AG10803 (cell line): ENCODE measurements at regions not wholly inside any gene's neighbourhood (a gene's known extent, or its start where the extent isn't known, plus 50 kb on each side); places are given as distances from the start of the nearest gene placed in this dataset.

Experiments
- DNase-seq: peaks from one replicate; pipeline ENCODE4 v3.0.0; 2010; ENCODE audit warnings: low read depth
- H3K4me3 ChIP-seq: 2 replicates; pipeline ENCODE4 v1.5.1; 2011; ENCODE audit warnings: mild to moderate bottlenecking, low read length, control low read depth
- TF ChIP-seq, protein P1 (sequence below): conservative IDR thresholded peaks from 2 replicates; pipeline ENCODE4 v1.5.1; 2011; ENCODE audit warnings: mild to moderate bottlenecking, low read length, control low read depth, inconsistent platforms

GRCh38 chr5:164958688-164959087, 1453.3 kb downstream of the MAT2B start:
- no peak for DNase-seq
- no peak overlapping the region for H3K4me3 ChIP-seq
- TF ChIP-seq, protein P1, sequence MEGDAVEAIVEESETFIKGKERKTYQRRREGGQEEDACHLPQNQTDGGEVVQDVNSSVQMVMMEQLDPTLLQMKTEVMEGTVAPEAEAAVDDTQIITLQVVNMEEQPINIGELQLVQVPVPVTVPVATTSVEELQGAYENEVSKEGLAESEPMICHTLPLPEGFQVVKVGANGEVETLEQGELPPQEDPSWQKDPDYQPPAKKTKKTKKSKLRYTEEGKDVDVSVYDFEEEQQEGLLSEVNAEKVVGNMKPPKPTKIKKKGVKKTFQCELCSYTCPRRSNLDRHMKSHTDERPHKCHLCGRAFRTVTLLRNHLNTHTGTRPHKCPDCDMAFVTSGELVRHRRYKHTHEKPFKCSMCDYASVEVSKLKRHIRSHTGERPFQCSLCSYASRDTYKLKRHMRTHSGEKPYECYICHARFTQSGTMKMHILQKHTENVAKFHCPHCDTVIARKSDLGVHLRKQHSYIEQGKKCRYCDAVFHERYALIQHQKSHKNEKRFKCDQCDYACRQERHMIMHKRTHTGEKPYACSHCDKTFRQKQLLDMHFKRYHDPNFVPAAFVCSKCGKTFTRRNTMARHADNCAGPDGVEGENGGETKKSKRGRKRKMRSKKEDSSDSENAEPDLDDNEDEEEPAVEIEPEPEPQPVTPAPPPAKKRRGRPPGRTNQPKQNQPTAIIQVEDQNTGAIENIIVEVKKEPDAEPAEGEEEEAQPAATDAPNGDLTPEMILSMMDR = no peak

GRCh38 chr5:164959761-164960160, 1454.3 kb downstream of the MAT2B start:
- TF ChIP-seq, protein P1 = no peak

DNA sequence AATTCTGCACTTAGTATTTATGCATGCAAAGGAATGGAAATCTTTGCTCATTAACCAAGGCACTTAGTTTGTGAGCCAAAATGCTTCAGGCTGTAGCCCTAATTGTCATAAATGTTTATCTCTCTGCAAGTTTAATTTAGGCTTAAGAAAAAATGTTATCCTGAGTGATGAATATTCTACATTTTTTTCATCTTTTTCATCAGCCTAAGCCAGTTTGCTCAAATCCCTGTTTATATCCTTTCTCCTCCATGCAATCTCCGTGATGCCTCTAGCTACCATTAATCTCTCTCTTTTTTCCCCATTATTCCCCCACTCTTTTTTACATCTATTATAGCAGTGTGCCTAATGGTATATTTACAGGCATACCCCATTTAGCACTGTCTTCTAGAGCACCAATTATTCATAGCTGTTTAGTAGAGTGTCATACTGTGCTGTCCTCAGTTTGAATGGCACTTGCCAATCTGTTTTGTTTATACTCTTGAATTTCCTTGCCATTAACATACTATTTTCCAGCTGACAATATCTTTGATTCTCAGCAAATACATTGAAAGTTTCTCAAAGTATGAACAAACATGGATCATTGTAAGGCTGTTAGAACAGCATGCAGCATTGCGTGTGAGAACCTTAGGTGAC, 1457.0 kb downstream of the MAT2B start:
- TF ChIP-seq, protein P1 = no peak
- DNase-seq = no peak
- H3K4me3 ChIP-seq = no peak overlapping the region

More at GRCh38 chr5:164959761-164960160, 1454.3 kb downstream of the MAT2B start:
- DNase-seq = no peak
- no peak overlapping the region for H3K4me3 ChIP-seq

- no peak overlapping the region for H3K4me3 ChIP-seq
- TF ChIP-seq, protein P1 = no peak
These were observed 1461.2 kb downstream of the MAT2B start for GRCh38 chr5:164966611-164967010.

DNA sequence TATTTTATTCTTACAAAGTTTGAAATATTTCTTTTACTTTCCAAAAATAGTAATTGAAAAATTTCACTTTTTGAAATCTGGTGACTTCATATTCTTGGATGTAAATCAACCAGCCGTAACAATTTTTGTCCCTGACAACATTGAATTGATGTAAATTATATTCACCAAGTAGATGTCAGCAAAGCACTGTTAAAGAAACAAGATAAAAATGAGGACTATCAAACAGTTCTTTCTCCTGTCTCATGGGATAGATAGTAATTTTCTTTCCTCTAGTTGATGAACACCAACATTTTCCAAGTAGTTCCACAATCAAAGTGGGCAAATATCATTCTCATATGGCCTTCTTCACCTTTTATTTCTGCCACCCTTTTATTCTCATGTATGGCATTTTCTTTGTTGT, 1461.9 kb downstream of the MAT2B start:
- TF ChIP-seq, protein P1 = no peak
- no peak overlapping the region for H3K4me3 ChIP-seq
- no peak for DNase-seq

More at GRCh38 chr5:164966611-164967010, 1461.2 kb downstream of the MAT2B start:
- DNase-seq = no peak

GRCh38 chr5:164972973-164973372, 1467.6 kb downstream of the MAT2B start:
- DNase-seq = no peak
- TF ChIP-seq, protein P1 = no peak
- H3K4me3 ChIP-seq = no peak overlapping the region

DNA sequence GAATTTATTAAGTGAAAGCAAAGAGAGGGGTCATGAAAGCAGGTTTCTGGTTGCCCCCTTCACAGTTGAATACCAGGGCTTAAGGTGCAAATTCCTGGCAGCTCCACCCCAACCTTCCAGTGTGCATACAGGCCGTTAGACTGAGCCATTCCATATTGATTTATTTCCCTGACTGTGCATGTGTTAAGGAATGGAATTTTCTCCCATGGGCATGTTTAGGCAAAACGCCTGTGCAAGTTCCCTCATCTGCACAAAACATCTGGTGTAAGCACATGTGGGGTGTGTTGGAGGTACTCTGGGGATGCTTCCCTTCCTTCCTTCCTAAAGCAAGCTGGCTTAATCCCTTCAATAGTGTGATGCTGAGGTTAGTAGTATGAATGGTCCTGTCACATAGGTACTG, 1470.6 kb downstream of the MAT2B start:
- no peak for DNase-seq
- TF ChIP-seq, protein P1 = no peak
- H3K4me3 ChIP-seq = no peak overlapping the region
